ENCODE measurements at regions not wholly inside any gene's neighbourhood (a gene's known extent, or its start where the extent isn't known, plus 50 kb on each side); places are given as distances from the start of the nearest gene placed in this dataset.
A peak's percentile ranks its signal among the peaks of the same experiment; 100 is the strongest.

- intact Hi-C loops (cut with DNase I, micrococcal nuclease), result loop anchor here in 1 of 2 experiments (2.0 to 10.0 kb wide), 2 partner anchors 147 to 379 kb away; no protein-coding TSS in a partner anchor
- H3K27me3 Mint-ChIP-seq, result peaks cover 33% of the 10 kb centered on the region
- CTCF ChIA-PET, result no interaction called here
These were observed 289.0 kb upstream of the RASGRP1 start for GRCh38 chr15:38853608-38854007.

GRCh38 chr15:38854506-38854905 is 289.9 kb upstream of the RASGRP1 start:
- Mint-ChIP-seq H3K36me3 (ENCODE audit: low read depth) (no peaks in the 10 kb centered on the region), H3K27ac (no peak overlapping the region), H3K27me3 (peaks cover 24% of the 10 kb centered on the region), H3K9me3 (no peaks in the 10 kb centered on the region), H3K4me3 (no peak overlapping the region), H3K4me1 (ENCODE audit: low read depth) (no peaks in the 10 kb centered on the region)
- no peaks in the 10 kb centered on the region for H3K9me3 ChIP-seq (ENCODE audit: control insufficient read depth in 1 of 2, insufficient read depth in 1 of 2, low read length in 2 of 2)
- no peak overlapping the region for H3K4me3 ChIP-seq (ENCODE audit: low read length)
- no peak overlapping the region for H3K27ac ChIP-seq (ENCODE audit: low read depth in 1 of 2, low read length in 2 of 2)
- ChIA-PET CTCF (no interaction called here), POLR2A (no interaction called here)
- DNase-seq (no peak), ATAC-seq (ENCODE audit: poor library complexity) (no peak)
- no peaks in the 10 kb centered on the region for H3K36me3 ChIP-seq (ENCODE audit: insufficient read depth, low read length)
- intact Hi-C loops (cut with DNase I, micrococcal nuclease), result loop anchor here in 1 of 2 experiments (10.0 kb wide), 1 partner anchor 380 kb away; no protein-coding TSS in a partner anchor
- TF ChIP-seq CTCF (IDR thresholded peaks at IDR 0.05), result no peak
- H3K4me1 ChIP-seq (ENCODE audit: insufficient read depth, low read length), result no peaks in the 10 kb centered on the region
- H3K27me3 ChIP-seq (ENCODE audit: control insufficient read depth in 1 of 2, insufficient read depth in 2 of 2, low read length in 2 of 2), result no peaks in the 10 kb centered on the region

More at GRCh38 chr15:38853608-38854007, 289.0 kb upstream of the RASGRP1 start:
- Mint-ChIP-seq H3K4me1 (ENCODE audit: low read depth) (no peaks in the 10 kb centered on the region), H3K27ac (no peak overlapping the region), H3K9me3 (no peaks in the 10 kb centered on the region), H3K4me3 (no peak overlapping the region), H3K36me3 (ENCODE audit: low read depth) (no peaks in the 10 kb centered on the region)
- H3K4me1 ChIP-seq (ENCODE audit: insufficient read depth, low read length), result no peaks in the 10 kb centered on the region
- peak in 13 of 14 experiments; percentile 5 to 48 (median 16) for DNase-seq
- H3K27me3 ChIP-seq (ENCODE audit: control insufficient read depth in 1 of 2, insufficient read depth in 2 of 2, low read length in 2 of 2), result no peaks in the 10 kb centered on the region
- TF ChIP-seq CTCF (IDR thresholded peaks at IDR 0.05), result no peak
- POLR2A ChIA-PET, result no interaction called here
- H3K36me3 ChIP-seq (ENCODE audit: insufficient read depth, low read length), result no peaks in the 10 kb centered on the region
- no peak overlapping the region for H3K27ac ChIP-seq (ENCODE audit: low read depth in 1 of 2, low read length in 2 of 2)
- H3K4me3 ChIP-seq (ENCODE audit: low read length), result no peak overlapping the region
- no peaks in the 10 kb centered on the region for H3K9me3 ChIP-seq (ENCODE audit: control insufficient read depth in 1 of 2, insufficient read depth in 1 of 2, low read length in 2 of 2)
- ATAC-seq (ENCODE audit: poor library complexity), result no peak

- Histone ChIP-seq H3K4me3 (ENCODE audit: low read length) (no peak overlapping the region), H3K27ac (ENCODE audit: low read depth in 1 of 2, low read length in 2 of 2) (no peak overlapping the region), H3K9me3 (ENCODE audit: control insufficient read depth in 1 of 2, insufficient read depth in 1 of 2, low read length in 2 of 2) (no peaks in the 10 kb centered on the region), H3K4me1 (ENCODE audit: insufficient read depth, low read length) (no peaks in the 10 kb centered on the region), H3K36me3 (ENCODE audit: insufficient read depth, low read length) (no peaks in the 10 kb centered on the region), H3K27me3 (ENCODE audit: control insufficient read depth in 1 of 2, insufficient read depth in 2 of 2, low read length in 2 of 2) (no peaks in the 10 kb centered on the region)
- no peaks in the 10 kb centered on the region for H3K9me3 Mint-ChIP-seq
- H3K27me3 Mint-ChIP-seq, result peaks cover 28% of the 10 kb centered on the region
- ChIA-PET POLR2A (no interaction called here), CTCF (no interaction called here)
- H3K4me3 Mint-ChIP-seq, result no peak overlapping the region
- intact Hi-C loops (cut with DNase I, micrococcal nuclease), result loop anchor here (5.0 to 10.0 kb wide), 2 partner anchors 96 to 383 kb away; no protein-coding TSS in a partner anchor
- H3K27ac Mint-ChIP-seq, result no peak overlapping the region
- ATAC-seq (ENCODE audit: poor library complexity), result no peak
- no peaks in the 10 kb centered on the region for H3K36me3 Mint-ChIP-seq (ENCODE audit: low read depth)
- no peak for TF ChIP-seq CTCF (IDR thresholded peaks at IDR 0.05)
- no peak for DNase-seq
- no peaks in the 10 kb centered on the region for H3K4me1 Mint-ChIP-seq (ENCODE audit: low read depth)
These were observed 293.2 kb upstream of the RASGRP1 start for GRCh38 chr15:38857814-38858213.

Data from CD4-positive, alpha-beta T cell (primary cell).